Stimulated activated CD8-positive, alpha-beta memory T cell treated with anti-CD3 and anti-CD28 coated beads, Interleukin-12 subunit alpha, Interleukin-12 subunit beta, amount 100 ng/mL, for 24 hours (primary cell): ENCODE measurements at regions not wholly inside any gene's neighbourhood (a gene's known extent, or its start where the extent isn't known, plus 50 kb on each side); places are given as distances from the start of the nearest gene placed in this dataset.
"Not testable (repeated sequence)": the region's sequence is repeated elsewhere in the genome, so short reads cannot be mapped to it uniquely, and the experiment has no call there.

Experiments
- DNase-seq: peaks from one replicate; pipeline ENCODE4 v3.0.0-alpha.2; 2020; ENCODE audit errors: extremely low read depth

DNA sequence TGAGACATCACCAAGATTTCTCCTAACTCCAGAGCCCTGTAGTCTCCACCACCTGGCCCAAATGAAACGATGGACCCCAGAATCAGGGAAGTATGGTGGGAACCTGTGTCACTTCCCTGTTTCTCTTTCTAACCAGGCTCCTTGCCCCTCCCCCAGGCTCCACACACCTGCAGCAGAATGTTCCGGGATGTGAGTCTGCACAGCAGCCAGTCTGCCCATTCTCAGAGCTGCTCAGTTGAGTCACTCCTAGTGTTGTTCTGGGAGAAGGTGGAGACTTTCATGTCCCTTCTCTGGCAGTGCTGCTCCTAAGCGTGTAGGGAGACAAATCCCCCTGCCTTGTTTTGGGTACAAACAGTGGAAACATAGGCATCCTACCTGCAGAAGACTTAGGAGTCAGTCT, 76.0 kb upstream of the XPA start:
- DNase-seq, result no peak

DNA sequence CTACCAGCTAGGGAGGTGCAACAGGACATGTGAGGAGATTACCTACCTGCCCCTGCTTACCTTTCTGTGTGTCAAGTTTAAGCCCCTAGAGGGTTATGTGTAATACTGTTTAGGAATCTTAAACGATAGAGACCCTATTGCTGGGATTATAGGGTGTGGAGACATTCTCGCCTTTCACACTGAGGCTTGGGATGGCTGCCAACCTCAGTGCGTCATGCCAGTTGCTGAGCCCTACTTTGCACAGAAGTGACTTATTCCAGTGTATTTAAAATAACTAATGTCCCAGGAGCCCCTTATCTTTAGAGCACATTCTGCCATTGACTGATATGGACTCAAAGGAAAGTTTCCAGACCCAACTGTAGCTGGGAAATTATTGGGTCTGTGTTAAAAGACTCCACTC, 76.6 kb upstream of the XPA start:
- no peak for DNase-seq

DNA sequence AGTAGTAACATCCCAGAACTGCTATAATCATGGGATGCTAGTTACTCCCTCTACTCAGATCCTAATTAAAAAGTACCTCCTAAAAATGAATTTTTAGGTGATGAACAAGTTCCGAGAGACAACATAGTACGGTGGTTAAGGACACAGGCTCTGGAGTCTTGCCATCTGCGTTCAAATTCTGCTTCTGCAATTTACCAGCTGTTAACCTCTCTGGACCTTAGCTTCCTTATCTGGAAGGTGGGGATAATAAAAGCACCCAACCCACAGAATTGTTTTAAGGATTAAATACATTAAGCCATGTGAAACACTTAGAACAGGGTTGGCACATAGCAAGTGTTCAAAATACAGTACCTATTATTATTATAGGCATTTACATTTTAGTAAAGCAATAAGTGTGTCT, 77.5 kb upstream of the XPA start:
- DNase-seq, result no peak

DNA sequence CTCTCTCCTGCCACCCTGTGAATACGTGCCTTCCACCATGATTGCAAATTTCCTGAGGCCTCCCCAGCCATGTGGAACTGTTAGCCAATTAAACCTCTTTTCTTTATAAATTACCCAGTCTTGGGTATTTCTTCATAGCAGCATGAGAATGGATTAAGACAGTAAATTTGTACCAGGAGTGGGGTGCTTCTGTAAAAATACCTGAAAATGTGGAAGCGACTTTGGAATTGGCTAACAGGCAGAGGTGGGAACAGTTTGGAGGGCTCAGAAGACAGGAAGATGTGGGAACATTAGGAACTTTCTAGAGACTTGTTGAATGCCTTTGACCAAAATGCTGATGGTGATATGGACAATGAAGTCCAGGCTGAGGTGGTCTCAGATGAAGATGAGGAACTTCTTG, 74.3 kb upstream of the FOXE1 start:
- DNase-seq, result not testable (repeated sequence)

DNA sequence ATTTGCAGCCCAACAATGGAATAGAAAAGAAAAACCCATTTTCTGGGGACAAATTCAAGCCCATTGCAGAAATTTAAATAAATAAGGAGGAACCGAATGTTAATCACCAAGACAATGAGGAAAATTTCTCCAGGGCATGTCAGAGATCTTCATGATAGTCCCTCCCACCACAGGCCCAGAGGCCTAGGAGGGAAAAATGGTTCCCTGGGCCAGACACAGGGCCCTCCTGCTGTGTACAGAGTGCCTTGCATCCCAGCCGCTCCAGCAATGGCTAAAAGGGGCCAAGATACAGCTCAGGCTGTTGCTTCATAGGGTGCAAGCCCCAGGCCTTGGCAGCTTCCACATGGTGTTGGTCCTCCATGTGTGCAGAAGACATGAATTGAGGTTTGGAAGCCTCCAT, 73.4 kb upstream of the FOXE1 start:
- no peak for DNase-seq

DNA sequence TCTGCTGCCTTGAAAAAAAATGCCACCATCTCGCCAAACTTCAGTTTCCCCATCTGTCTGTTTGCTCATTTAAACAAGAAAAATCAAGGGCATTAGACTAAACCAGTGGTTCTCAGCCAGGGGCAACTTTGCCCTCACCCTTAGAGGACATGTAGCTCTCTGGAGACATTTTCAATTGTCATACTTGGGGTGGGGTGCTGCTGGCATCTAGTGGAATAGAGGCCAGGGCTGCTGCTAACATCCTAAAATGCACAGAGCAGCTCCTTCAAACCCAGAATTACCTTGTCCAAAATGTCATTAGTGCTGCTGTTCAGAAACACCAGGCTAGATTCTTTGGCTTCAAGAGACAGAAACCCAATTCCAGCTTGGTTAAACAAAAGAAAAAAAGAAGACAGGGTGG, 71.1 kb upstream of the FOXE1 start:
- DNase-seq, result no peak

DNA sequence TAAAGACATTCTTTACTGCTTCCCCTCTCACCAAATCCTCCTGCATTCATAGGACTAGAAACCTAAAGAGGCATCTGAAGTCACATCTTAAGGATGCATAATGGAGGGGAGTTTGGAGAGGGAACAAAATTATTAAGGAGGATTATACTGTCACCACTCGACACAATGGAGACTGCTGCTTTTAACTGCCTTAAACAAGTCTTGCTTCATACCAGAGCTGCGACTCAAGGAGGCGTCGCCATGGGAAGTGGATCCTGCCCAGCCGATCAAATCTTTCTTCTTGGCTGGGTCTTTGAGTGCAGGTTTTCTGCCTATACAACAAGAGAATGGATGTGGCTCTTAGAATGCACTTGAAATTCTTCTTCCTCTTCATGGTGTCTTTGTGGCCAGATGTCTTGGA, 66.7 kb upstream of the FOXE1 start:
- no peak for DNase-seq

DNA sequence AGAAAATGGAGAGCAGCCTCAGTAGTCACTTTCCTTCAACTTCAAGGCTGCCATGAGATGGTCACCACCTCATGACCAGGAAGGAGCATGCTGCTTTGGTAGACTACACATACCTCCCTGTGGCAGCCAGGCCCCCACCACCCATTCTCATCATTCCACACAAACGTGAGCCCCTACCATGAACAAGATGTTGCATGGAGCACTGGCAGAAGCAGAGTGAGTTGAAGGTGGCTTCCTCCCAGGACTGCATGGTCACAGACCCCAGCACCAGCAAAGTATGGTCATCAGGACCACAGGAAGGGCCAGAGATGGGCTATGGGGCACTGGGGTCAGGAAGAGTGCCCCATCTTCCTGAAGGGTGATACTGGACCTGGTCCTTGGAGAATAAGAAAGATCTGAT, 65.5 kb upstream of the FOXE1 start:
- DNase-seq, result no peak

DNA sequence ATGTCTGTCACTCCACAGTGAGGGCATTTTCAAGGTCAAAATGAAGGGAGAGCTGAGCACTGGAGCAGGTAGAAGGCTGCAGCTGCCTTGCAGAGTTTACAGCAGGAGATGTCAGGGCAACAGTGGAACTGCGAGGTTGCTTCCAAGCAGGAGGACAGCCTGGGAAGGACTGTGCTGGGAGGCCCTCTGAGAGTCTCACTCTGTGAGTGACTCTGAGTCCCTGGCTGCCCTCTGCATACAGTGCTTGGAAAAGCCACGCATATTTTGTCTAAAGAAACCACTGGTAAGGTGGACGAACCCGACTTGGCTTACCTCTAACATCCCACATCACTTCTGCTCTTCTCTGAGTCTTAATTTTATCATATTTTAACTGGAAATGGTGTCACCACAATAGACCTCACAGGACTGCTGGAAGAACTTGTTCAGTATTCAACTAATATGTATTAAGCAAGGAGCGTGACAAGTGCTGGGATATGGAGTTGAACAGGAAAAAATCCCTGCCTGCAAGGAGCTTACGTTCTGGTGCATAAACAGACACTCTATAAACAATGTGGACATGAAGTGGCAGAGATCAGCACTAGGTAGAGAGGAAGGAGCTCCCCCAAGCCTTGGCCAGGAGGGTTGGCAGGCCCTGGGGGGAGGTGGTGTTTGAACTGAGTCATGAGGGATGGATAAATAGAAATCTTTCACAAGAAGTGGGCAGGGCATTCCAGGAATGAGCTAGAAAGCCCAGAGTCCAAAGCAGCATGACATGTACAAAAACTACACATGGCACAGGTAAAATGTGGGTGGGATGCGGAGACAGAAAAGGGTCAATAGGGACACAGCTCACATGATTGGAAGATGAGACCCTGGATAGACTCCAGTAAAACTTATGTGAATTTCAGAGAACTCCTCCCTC, 64.0 kb upstream of the FOXE1 start:
- no peak for DNase-seq

DNA sequence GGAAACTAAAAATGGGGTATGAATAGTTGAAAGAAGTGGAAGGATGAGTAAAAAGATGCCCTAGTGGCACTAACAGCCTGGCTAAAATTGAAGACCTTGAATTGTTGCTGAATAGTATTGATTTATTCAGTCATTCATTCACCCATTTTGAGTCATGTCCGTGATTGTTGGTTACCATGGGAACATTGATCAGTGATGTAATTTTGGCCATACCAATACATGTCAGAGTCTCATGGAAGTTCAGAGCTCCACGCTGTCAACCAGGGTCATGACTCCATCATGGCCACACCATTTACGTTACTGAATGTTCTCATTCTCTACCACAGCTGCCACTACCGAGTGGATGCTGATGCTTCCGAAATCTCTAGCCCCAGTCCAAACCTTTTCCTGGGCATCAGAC, 62.5 kb upstream of the FOXE1 start:
- DNase-seq, result no peak

DNA sequence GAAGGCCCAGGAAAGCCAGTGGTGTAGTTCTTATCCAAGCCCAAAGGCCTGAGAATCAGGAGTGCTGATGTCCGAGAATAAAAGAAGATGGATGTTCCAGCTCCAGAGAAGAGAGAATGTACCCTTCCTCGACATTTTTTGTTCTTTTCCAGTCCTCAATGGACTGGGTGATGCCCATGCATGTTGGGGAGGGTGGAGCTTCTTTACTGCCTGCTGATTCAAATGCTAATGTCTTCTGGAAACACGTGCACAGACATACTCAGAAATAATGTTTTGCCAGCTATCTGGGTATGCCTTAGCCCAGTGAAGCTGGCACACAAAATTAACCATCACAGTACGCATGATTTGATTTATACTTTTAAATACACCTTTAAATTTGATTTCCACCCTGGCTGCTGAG, 61.5 kb upstream of the FOXE1 start:
- DNase-seq, result no peak

DNA sequence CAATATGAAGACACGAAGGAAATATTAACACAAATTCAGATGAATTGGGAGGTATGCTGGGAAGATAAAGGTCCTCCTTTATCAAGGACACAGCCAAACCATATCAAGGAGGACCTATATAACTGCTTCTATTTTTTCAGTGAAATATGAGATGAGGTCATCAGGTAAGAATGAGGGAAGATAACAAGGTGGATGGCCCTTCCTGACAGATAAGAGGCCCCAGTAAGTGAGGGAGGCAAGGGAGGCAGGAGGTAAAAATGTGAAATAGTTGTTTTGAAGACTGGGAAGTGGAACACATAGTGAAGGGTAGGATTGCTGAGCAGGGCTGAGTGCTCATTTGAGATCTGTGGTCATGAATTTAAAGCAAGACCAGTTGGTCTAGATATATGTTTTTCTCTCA, 60.0 kb upstream of the FOXE1 start:
- DNase-seq, result no peak

DNA sequence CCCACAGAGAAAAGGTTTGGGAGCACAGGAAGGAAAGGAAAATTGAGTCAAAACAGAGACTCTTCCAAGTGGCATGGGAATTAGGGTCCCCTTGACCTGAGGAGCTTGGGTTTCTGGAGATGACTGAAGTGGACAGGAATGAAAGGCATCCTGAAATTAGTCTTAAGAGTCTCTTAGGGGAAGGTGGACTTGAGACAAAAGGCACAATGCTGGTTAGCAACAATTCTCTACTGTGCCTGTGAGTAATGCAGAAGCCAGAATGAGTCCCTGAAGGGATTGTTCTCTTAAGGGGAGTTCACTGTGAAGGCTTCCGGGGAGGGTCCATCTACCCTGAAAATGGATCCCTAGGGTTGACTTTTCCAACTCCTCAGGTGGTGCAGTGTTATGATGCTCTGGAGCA, 58.4 kb upstream of the FOXE1 start:
- DNase-seq, result no peak

DNA sequence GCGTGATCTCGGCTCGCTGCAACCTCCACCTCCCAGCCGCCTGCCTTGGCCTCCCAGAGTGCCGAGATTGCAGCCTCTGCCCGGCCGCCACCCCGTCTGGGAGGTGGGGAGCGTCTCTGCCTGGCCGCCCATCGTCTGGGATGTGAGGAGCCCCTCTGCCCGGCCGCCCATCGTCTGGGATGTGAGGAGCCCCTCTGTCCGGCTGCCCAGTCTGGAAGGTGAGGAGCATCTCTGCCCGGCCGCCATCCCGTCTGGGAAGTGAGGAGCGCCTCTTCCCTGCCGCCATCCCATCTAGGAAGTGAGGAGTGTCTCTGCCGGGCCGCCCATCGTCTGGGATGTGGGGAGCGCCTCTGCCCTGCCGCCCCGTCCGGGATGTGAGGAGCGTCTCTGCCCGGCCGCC, 56.9 kb upstream of the FOXE1 start:
- not testable (repeated sequence) for DNase-seq

DNA sequence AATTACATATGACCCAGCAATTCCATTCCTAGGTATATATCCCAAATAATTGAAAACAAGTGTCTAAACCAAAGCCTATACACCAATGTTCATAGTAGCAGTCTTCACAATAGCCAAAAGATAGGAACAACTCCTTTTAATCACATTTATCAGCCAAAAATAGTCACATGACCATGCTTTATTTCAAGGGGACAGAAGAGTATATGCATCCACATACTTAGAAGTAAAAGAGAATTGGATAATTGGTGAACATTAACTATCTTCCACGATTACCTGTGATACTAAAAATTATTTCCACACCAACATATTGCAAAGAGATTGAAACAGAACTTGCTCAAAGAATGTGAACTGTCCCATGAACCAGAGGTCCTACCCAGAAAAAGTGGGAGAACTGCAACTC, 51.8 kb upstream of the FOXE1 start:
- DNase-seq, result no peak

DNA sequence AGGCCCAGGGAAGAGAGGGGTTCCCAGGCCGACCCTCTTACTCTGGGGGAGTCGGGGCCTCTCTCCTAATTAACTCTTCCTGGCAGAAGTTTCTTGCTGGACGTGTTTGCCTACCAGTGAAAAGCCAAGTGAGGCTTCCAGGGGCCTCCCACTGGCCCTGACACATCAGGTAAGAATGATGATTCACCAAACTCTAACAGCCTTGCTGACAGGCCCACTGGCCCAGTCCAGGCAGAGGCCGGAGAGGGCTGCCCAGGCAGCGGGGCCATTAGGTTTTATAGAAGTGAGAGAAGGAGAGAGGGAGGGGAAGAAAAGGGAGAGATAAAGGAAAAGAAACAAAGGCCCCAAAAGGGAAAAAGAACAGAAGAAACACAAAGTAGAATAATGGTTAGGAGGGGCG, 50.8 kb upstream of the FOXE1 start:
- no peak for DNase-seq

DNA sequence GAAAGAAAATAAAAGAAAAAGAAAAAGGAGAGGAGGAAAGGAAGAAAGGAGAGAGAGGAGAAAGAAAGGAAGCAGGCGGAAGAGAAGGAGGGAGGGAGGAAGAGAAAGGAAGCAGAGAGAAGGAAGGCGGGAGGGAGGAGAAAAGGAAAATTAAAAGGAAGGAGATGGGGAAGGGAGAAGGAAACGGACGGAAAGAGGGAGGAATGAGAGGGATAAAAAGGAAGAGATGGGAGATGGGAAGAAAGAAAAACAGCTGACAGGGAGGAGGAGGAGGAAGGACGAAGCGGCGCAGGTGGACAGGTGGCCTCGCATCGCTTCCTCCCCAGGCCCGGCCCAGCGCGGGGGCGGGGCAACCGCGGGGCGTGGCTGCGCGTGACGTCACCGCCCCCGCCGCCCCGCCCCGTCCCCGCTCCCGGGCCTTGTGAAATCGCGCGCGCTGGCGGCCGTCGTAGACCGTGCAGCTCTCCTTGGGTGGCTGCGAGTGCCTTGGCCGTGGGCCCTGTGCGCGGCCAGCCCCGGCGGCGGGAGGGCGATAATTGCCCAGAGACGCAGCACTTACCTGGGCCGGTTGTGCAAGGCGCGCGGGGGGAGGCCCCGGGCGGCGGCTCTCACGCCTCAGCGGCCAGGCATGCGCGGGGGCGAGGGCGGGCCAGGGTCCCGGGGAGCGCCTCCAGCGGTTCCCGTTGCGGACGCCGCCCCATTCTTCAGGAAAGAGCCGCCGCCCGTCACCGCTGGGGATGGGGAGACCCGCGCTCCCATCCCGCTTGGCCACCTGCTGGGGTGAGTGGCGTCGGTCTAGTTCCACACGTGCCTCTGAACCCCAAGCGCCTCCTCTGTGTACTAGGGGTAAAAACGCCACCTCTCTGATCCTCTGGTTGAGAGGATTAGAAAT, 49.6 kb upstream of the FOXE1 start:
- peak; percentile 15 for DNase-seq
